Ovary (tissue), 7 donors: ENCODE measurements at regions not wholly inside any gene's neighbourhood (a gene's known extent, or its start where the extent isn't known, plus 50 kb on each side); places are given as distances from the start of the nearest gene placed in this dataset.

Experiments used
- DNase-seq, 5 donors: peaks; one replicate each; pipeline ENCODE4 v3.0.0-alpha.2; 2019 to 2020
- H3K27ac ChIP-seq, 2 donors: fragments of 200-600 bp; one replicate each; pipeline versions ENCODE4 v1.5.1 to v1.8.0; 2019 to 2022
- H3K27me3 ChIP-seq: fragments of 200-600 bp; one replicate; pipeline ENCODE4 v1.8.0; 2022
- H3K36me3 ChIP-seq: fragments of 200-600 bp; sonication (generic); one replicate; pipeline ENCODE4 v1.5.1; 2019
- H3K4me1 ChIP-seq: one replicate; pipeline ENCODE4 v1.8.1; 2013; ENCODE audit warnings: mild to moderate bottlenecking, moderate library complexity; ENCODE audit not compliant: insufficient read depth
- H3K4me3 ChIP-seq: fragments of 200-600 bp; sonication (generic); one replicate; pipeline ENCODE4 v1.5.1; 2017
- H3K9me3 ChIP-seq, 2 donors: fragments of 200-600 bp in 1 of 2; sonication (generic) in 1 of 2; one replicate each; pipeline versions ENCODE4 v1.5.1 to v1.8.1; 2013 to 2019; ENCODE audit warnings: mild to moderate bottlenecking in 1 of 2, moderate library complexity in 1 of 2
- EP300 ChIP-seq: sonication (generic); formaldehyde crosslinking; IDR thresholded peaks from one replicate; pipeline ENCODE4 v1.6.1; 2017; ENCODE audit warnings: antibody characterized with exemption
- POLR2A ChIP-seq: fragments of 450-650 bp; IDR thresholded peaks from one replicate; pipeline ENCODE4 v1.6.1; 2017; ENCODE audit warnings: antibody characterized with exemption, mild to moderate bottlenecking, moderate library complexity
- WGBS, 3 donors: extraction: QIAGEN DNeasy Blood & Tissue Kit in 1 of 3; methylation state at CpG; one replicate each; pipeline versions ENCODE4 v1.1.5 to v1.1.7; 2013 to 2017; 5-methylcytosine and 5-hydroxymethylcytosine counted together
- intact Hi-C, 4 donors: fragments of 100-400 bp; cut with DNase I; formaldehyde crosslinking; loops; one replicate each; pipeline versions ENCODE4 v1.11.0 to v1.15.1; 2022 to 2023
- TF ChIP-seq, protein P1 (sequence below), 3 donors: fragments of 450-650 bp in 2 of 3; fragments of 200-600 bp in 1 of 3; IDR thresholded peaks; one replicate each; pipeline versions ENCODE4 v1.5.1 to v1.8.0; 2016 to 2022; ENCODE audit warnings: antibody characterized with exemption in 3 of 3, mild to moderate bottlenecking in 1 of 3
- donor health status: DM: no; HTN: no; CAD: no; lungs with moderate emphysema.
- donor health status: DM: no; HTN: no; CAD: no.
- donor health status: Bipolar disorder and iron deficiency.
- donor health status: DM: no; HTN: no; CAD: no.
- donor health status: DM: yes; HTN: yes; CAD: no.

DNA sequence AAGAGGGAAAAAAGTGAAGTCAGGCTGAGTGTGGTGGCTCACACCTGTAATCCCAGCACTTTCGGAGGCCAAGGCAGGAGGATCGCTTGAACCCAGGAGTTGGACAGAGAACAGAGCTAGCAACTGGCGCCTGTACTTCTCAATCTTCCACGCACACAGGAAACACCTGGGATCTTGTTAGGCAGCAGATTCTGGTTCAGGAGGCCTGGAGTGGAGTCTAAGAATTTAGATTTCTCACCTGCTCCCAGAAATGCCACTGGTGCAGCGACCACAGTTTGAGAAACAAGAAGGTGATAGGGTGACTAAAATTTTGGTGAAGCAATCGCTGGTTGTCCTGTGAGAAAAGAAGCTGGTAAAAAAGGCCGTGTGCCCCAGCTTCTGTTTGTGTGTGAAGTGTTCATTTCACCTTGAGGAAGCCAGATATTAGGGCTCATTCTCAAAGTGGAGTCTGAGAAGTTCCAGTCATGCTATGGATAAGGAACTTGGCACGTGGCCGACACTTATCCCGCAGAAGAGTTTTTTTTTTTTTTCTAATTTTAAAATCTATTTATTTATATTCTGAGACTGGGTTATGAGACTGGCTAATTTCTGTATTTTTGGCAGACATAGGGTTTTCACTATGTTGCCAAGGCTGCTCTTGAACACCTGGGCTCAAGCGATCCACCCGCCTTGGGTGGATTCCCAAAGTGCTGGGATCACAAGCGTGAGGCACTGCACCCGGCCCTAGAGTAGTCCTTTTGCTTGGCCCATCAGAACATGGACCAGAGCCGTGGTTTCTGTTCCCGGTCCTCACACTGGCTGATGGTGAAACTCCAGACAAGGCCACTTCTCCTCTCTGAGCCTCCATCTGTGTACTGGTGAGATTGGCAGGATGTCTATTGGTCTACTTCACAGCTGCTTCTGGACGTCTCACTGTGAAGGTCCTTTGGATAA lies 324.6 kb upstream of the PROK2 start:
- H3K4me3 ChIP-seq = no peak overlapping the region
- H3K9me3 ChIP-seq = no peaks in the 10 kb centered on the region
- no peaks in the 10 kb centered on the region for H3K4me1 ChIP-seq
- TF ChIP-seq POLR2A (no peak), EP300 (no peak)
- TF ChIP-seq, protein P1, sequence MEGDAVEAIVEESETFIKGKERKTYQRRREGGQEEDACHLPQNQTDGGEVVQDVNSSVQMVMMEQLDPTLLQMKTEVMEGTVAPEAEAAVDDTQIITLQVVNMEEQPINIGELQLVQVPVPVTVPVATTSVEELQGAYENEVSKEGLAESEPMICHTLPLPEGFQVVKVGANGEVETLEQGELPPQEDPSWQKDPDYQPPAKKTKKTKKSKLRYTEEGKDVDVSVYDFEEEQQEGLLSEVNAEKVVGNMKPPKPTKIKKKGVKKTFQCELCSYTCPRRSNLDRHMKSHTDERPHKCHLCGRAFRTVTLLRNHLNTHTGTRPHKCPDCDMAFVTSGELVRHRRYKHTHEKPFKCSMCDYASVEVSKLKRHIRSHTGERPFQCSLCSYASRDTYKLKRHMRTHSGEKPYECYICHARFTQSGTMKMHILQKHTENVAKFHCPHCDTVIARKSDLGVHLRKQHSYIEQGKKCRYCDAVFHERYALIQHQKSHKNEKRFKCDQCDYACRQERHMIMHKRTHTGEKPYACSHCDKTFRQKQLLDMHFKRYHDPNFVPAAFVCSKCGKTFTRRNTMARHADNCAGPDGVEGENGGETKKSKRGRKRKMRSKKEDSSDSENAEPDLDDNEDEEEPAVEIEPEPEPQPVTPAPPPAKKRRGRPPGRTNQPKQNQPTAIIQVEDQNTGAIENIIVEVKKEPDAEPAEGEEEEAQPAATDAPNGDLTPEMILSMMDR (IDR thresholded peaks at IDR 0.05) = no peak
- no peaks in the 10 kb centered on the region for H3K36me3 ChIP-seq
- intact Hi-C loops = no loop called here
- DNase-seq = no peak
- H3K27me3 ChIP-seq = no peaks in the 10 kb centered on the region
- 70 to 71% (median 70%) methylated on average over 17 of the region's 17 CpGs for WGBS, 3 donors
- no peak overlapping the region for H3K27ac ChIP-seq

DNA sequence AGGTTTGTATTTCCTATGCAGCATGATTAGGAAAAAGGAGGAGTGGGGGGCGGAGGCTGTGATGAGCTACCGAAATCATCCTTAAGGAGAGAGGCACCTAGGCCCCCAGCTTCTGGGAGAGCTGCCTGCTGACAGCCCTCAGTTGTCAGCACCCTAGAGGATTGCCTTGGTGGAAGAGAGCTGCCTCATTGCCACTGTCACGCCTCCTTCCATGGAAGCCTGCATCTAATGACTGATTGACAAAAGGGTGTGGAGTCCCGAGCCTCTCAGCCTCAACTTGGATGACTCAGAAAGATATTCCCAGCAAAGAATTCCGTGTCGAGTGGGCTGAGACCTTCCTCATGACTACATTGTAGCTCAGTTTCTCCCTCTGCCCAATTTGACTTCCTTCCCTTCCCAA lies 320.4 kb upstream of the PROK2 start:
- Histone ChIP-seq H3K27ac (no peak overlapping the region), H3K27me3 (no peaks in the 10 kb centered on the region), H3K4me3 (no peak overlapping the region), H3K4me1 (no peaks in the 10 kb centered on the region), H3K36me3 (no peaks in the 10 kb centered on the region), H3K9me3 (no peaks in the 10 kb centered on the region)
- TF ChIP-seq, protein P1 (IDR thresholded peaks at IDR 0.05) = no peak
- TF ChIP-seq POLR2A (no peak), EP300 (no peak)
- WGBS, 3 donors = 78 to 90% (median 78%) methylated on average over 6 of the region's 6 CpGs
- DNase-seq = no peak
- intact Hi-C loops = no loop called here

DNA sequence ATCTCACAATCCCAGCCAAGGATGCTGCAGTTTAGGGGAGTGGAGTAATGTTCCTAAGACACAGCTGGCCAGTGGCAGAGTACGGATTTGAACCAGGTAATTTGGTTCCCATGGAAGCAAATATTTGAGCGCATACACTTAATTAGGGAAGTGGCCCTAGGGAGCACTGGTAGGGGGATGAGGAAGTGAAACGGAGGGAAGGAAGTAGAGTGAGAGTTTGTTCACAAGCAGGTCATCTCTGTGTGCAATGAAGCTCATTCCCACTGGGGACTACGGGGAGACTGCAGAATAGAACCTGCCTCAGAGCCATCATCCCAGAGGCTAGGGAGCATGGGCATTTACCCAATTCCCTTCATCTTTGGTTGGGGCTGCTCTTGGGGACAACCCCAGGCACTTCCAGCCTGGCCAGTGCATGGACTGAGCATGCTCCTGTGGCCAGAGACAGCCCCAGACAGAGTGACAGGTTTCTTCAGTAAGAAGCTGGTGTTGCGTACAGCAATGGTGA lies 317.2 kb upstream of the PROK2 start:
- Histone ChIP-seq H3K27ac (no peak overlapping the region), H3K36me3 (no peaks in the 10 kb centered on the region), H3K4me1 (no peaks in the 10 kb centered on the region), H3K9me3 (no peaks in the 10 kb centered on the region), H3K27me3 (no peaks in the 10 kb centered on the region), H3K4me3 (no peak overlapping the region)
- intact Hi-C loops = no loop called here
- DNase-seq = no peak
- WGBS, 3 donors = 76 to 86% (median 82%) methylated on average over 5 of the region's 5 CpGs
- TF ChIP-seq, protein P1 (IDR thresholded peaks at IDR 0.05) = no peak
- no peak for TF ChIP-seq POLR2A
- no peak for TF ChIP-seq EP300

DNA sequence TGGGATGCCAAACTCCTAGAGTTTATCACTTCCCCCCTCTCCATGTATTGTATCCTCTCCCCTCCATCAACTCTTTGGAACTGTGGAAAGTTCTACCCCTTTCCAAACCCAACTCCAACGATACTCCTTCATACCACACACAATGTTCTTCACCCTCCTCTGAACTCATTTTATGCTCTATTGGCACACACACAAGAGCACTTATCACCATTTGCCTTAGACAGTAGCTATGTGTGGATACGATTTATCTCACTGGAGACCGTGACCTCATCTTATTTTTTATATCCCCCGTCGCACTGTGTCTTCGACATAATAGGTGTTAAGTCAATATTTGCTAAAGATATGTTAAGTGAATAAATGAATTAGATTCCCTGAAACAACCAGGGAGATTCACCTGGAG lies 316.5 kb upstream of the PROK2 start:
- no peak for DNase-seq
- H3K4me1 ChIP-seq = no peaks in the 10 kb centered on the region
- intact Hi-C loops = no loop called here
- 30 to 43% (median 32%) methylated on average over 6 of the region's 6 CpGs for WGBS, 3 donors
- H3K27ac ChIP-seq = no peak overlapping the region
- H3K4me3 ChIP-seq = no peak overlapping the region
- TF ChIP-seq, protein P1 (IDR thresholded peaks at IDR 0.05) = no peak
- no peak for TF ChIP-seq EP300
- no peak for TF ChIP-seq POLR2A
- no peaks in the 10 kb centered on the region for H3K27me3 ChIP-seq
- H3K36me3 ChIP-seq = no peaks in the 10 kb centered on the region
- no peaks in the 10 kb centered on the region for H3K9me3 ChIP-seq
